ENCODE measurements at regions not wholly inside any gene's neighbourhood (a gene's known extent, or its start where the extent isn't known, plus 50 kb on each side); places are given as distances from the start of the nearest gene placed in this dataset.
A peak's percentile ranks its signal among the peaks of the same experiment; 100 is the strongest.

- Histone ChIP-seq H3K27ac (peak overlapping the region; percentile 15), H3K36me3 (no peaks in the 10 kb centered on the region), H3K9me3 (ENCODE audit: low read depth) (no peaks in the 10 kb centered on the region), H3K4me1 (ENCODE audit: low read depth) (no peaks in the 10 kb centered on the region), H3K27me3 (no peaks in the 10 kb centered on the region), H3K4me3 (no peak overlapping the region)
- TF ChIP-seq CTCF (IDR thresholded peaks at IDR 0.05; ENCODE audit: low read depth, low read length): no peak
- DNase-seq (ENCODE audit: low read depth in 1 of 2, low spot score in 1 of 2): peak; percentile 56 to 61
Observed at GRCh38 chr13:37427843-37428494, 170.6 kb downstream of the POSTN start.

GRCh38 chr13:37418490-37418889 lies 180.1 kb downstream of the POSTN start:
- H3K27me3 ChIP-seq: no peaks in the 10 kb centered on the region
- peak in 1 of 2 donors; percentile 10 for DNase-seq (ENCODE audit: low read depth in 1 of 2, low spot score in 1 of 2)
- no peak overlapping the region for H3K4me3 ChIP-seq
- no peaks in the 10 kb centered on the region for H3K36me3 ChIP-seq
- no peak for TF ChIP-seq CTCF (IDR thresholded peaks at IDR 0.05; ENCODE audit: low read depth, low read length)
- no peak overlapping the region for H3K27ac ChIP-seq
- no peaks in the 10 kb centered on the region for H3K4me1 ChIP-seq (ENCODE audit: low read depth)
- H3K9me3 ChIP-seq (ENCODE audit: low read depth): no peaks in the 10 kb centered on the region

- no peak for TF ChIP-seq CTCF (IDR thresholded peaks at IDR 0.05; ENCODE audit: low read depth, low read length)
- peak in 1 of 2 donors; percentile 20 for DNase-seq (ENCODE audit: low read depth in 1 of 2, low spot score in 1 of 2)
- Histone ChIP-seq H3K36me3 (no peaks in the 10 kb centered on the region), H3K9me3 (ENCODE audit: low read depth) (no peaks in the 10 kb centered on the region), H3K27ac (no peak overlapping the region), H3K27me3 (no peaks in the 10 kb centered on the region), H3K4me3 (no peak overlapping the region), H3K4me1 (ENCODE audit: low read depth) (no peaks in the 10 kb centered on the region)
Observed at GRCh38 chr13:37417060-37417441, 181.5 kb downstream of the POSTN start.

- no peaks in the 10 kb centered on the region for H3K4me1 ChIP-seq (ENCODE audit: low read depth)
- H3K4me3 ChIP-seq: no peak overlapping the region
- DNase-seq (ENCODE audit: low read depth in 1 of 2, low spot score in 1 of 2): no peak
- H3K9me3 ChIP-seq (ENCODE audit: low read depth): no peaks in the 10 kb centered on the region
- H3K27ac ChIP-seq: no peak overlapping the region
- TF ChIP-seq CTCF (IDR thresholded peaks at IDR 0.05; ENCODE audit: low read depth, low read length): no peak
- no peaks in the 10 kb centered on the region for H3K27me3 ChIP-seq
- H3K36me3 ChIP-seq: no peaks in the 10 kb centered on the region
Observed at GRCh38 chr13:37416291-37417059, 182.1 kb downstream of the POSTN start.

GRCh38 chr13:37413161-37413560 lies 185.4 kb downstream of the POSTN start:
- no peak for TF ChIP-seq CTCF (IDR thresholded peaks at IDR 0.05; ENCODE audit: low read depth, low read length)
- H3K9me3 ChIP-seq (ENCODE audit: low read depth): no peaks in the 10 kb centered on the region
- no peaks in the 10 kb centered on the region for H3K27me3 ChIP-seq
- H3K4me3 ChIP-seq: no peak overlapping the region
- no peaks in the 10 kb centered on the region for H3K4me1 ChIP-seq (ENCODE audit: low read depth)
- no peak overlapping the region for H3K27ac ChIP-seq
- H3K36me3 ChIP-seq: no peaks in the 10 kb centered on the region
- DNase-seq (ENCODE audit: low read depth in 1 of 2, low spot score in 1 of 2): no peak
